Activated CD4-positive, alpha-beta T cell treated with anti-CD3 and anti-CD28 coated beads for 36 hours (primary cell): ENCODE measurements at regions not wholly inside any gene's neighbourhood (a gene's known extent, or its start where the extent isn't known, plus 50 kb on each side); places are given as distances from the start of the nearest gene placed in this dataset.

Experiments
- ATAC-seq: fragments of 200-7000 bp; cut with Tn5 transposase; one replicate; pipeline ENCODE4 v1.10.0; 2021; ENCODE audit warnings: mild to moderate bottlenecking, moderate library complexity
- CTCF ChIA-PET: fragments of 350-600 bp; sonication (Branson Sonifier 250); formaldehyde crosslinking; loops from one replicate; lab custom pipeline; 2021; ENCODE audit warnings: antibody characterized with exemption; lab: Charles Lee
- POLR2A ChIA-PET: fragments of 350-600 bp; sonication (Branson Sonifier 250); formaldehyde crosslinking; loops from one replicate; lab custom pipeline; 2021; ENCODE audit warnings: antibody characterized with exemption, inconsistent platforms; lab: Charles Lee
- DNase-seq: peaks from one replicate; pipeline ENCODE4 v3.0.0-alpha.2; 2020
- H3K27ac Mint-ChIP-seq: one replicate; pipeline ENCODE4 v1.8.0; 2021; ENCODE audit warnings: mixed read lengths
- H3K27me3 Mint-ChIP-seq: one replicate; pipeline ENCODE4 v1.8.0; 2021; ENCODE audit warnings: mixed read lengths
- H3K36me3 Mint-ChIP-seq: one replicate; pipeline ENCODE4 v1.8.0; 2021; ENCODE audit warnings: low read depth, mixed read lengths
- H3K4me1 Mint-ChIP-seq: one replicate; pipeline ENCODE4 v1.8.0; 2021; ENCODE audit warnings: mixed read lengths
- H3K4me3 Mint-ChIP-seq: one replicate; pipeline ENCODE4 v1.8.0; 2021; ENCODE audit warnings: mild to moderate bottlenecking, moderate library complexity, mixed read lengths
- H3K9me3 Mint-ChIP-seq: one replicate; pipeline ENCODE4 v1.8.0; 2021; ENCODE audit warnings: low read depth, mixed read lengths
- intact Hi-C, 2 experiments: fragments of 100-400 bp; cut with DNase I in 1 of 2; cut with micrococcal nuclease in 1 of 2; formaldehyde crosslinking; loops; one replicate each; pipeline versions ENCODE4 v1.14.2 to v1.15.1; 2022 to 2024; cut with DNase I, micrococcal nuclease

- H3K4me1 Mint-ChIP-seq, result peaks cover 5% of the 10 kb centered on the region
- DNase-seq (no peak), ATAC-seq (no peak)
- no peaks in the 10 kb centered on the region for H3K9me3 Mint-ChIP-seq
- no peaks in the 10 kb centered on the region for H3K36me3 Mint-ChIP-seq
- intact Hi-C loops, result no loop called here
- H3K27ac Mint-ChIP-seq, result no peak overlapping the region
- H3K4me3 Mint-ChIP-seq, result no peak overlapping the region
- ChIA-PET POLR2A (no interaction called here), CTCF (no interaction called here)
- H3K27me3 Mint-ChIP-seq, result peaks cover 30% of the 10 kb centered on the region
Observed at GRCh38 chr17:55668312-55668920, 54.2 kb downstream of the TMEM100 start.

GRCh38 chr17:55666806-55667205 lies 55.9 kb downstream of the TMEM100 start:
- DNase-seq, result no peak
- Mint-ChIP-seq H3K9me3 (no peaks in the 10 kb centered on the region), H3K27me3 (peaks cover 33% of the 10 kb centered on the region), H3K4me3 (no peak overlapping the region), H3K4me1 (no peaks in the 10 kb centered on the region), H3K27ac (no peak overlapping the region), H3K36me3 (no peaks in the 10 kb centered on the region)
- intact Hi-C loops, result no loop called here
- ChIA-PET POLR2A (no interaction called here), CTCF (no interaction called here)
- ATAC-seq, result no peak

GRCh38 chr17:55664287-55664686 lies 58.4 kb downstream of the TMEM100 start:
- no peak for ATAC-seq
- DNase-seq, result no peak
- Mint-ChIP-seq H3K27me3 (peaks cover 24% of the 10 kb centered on the region), H3K27ac (no peak overlapping the region), H3K9me3 (no peaks in the 10 kb centered on the region), H3K4me1 (no peaks in the 10 kb centered on the region), H3K36me3 (no peaks in the 10 kb centered on the region), H3K4me3 (no peak overlapping the region)
- CTCF ChIA-PET, result no interaction called here
- intact Hi-C loops, result no loop called here
- POLR2A ChIA-PET, result no interaction called here

- intact Hi-C loops, result no loop called here
- H3K4me1 Mint-ChIP-seq, result no peaks in the 10 kb centered on the region
Observed at GRCh38 chr17:55663400-55663799, 59.3 kb downstream of the TMEM100 start.

GRCh38 chr17:55661963-55662834 lies 60.5 kb downstream of the TMEM100 start:
- Mint-ChIP-seq H3K4me3 (no peak overlapping the region), H3K27ac (no peak overlapping the region), H3K27me3 (peaks cover 22% of the 10 kb centered on the region), H3K4me1 (no peaks in the 10 kb centered on the region), H3K36me3 (no peaks in the 10 kb centered on the region), H3K9me3 (no peaks in the 10 kb centered on the region)
- ChIA-PET CTCF (no interaction called here), POLR2A (no interaction called here)
- intact Hi-C loops, result no loop called here
- no peak for ATAC-seq
- DNase-seq, result no peak

More at GRCh38 chr17:55663400-55663799, 59.3 kb downstream of the TMEM100 start:
- H3K4me3 Mint-ChIP-seq, result no peak overlapping the region
- ATAC-seq (no peak), DNase-seq (no peak)
- H3K27ac Mint-ChIP-seq, result no peak overlapping the region
- ChIA-PET POLR2A (no interaction called here), CTCF (no interaction called here)
- peaks cover 22% of the 10 kb centered on the region for H3K27me3 Mint-ChIP-seq
- no peaks in the 10 kb centered on the region for H3K9me3 Mint-ChIP-seq
- H3K36me3 Mint-ChIP-seq, result no peaks in the 10 kb centered on the region

- intact Hi-C loops, result no loop called here
- POLR2A ChIA-PET, result no interaction called here
Observed at GRCh38 chr17:55661256-55661758, 61.4 kb downstream of the TMEM100 start.

GRCh38 chr17:55660178-55660886 lies 62.3 kb downstream of the TMEM100 start:
- H3K36me3 Mint-ChIP-seq, result no peaks in the 10 kb centered on the region
- no peak for DNase-seq
- POLR2A ChIA-PET, result no interaction called here

More at GRCh38 chr17:55661256-55661758, 61.4 kb downstream of the TMEM100 start:
- DNase-seq (no peak), ATAC-seq (no peak)
- Mint-ChIP-seq H3K4me1 (no peaks in the 10 kb centered on the region), H3K36me3 (no peaks in the 10 kb centered on the region), H3K4me3 (no peak overlapping the region), H3K27me3 (peaks cover 27% of the 10 kb centered on the region), H3K9me3 (no peaks in the 10 kb centered on the region), H3K27ac (no peak overlapping the region)
- CTCF ChIA-PET, result no interaction called here

GRCh38 chr17:55659661-55660060 lies 63.0 kb downstream of the TMEM100 start:
- intact Hi-C loops, result loop anchor here in 1 of 2 experiments (10.0 kb wide), 1 partner anchor 295 kb away; no protein-coding TSS in a partner anchor
- Mint-ChIP-seq H3K9me3 (no peaks in the 10 kb centered on the region), H3K4me3 (no peak overlapping the region), H3K4me1 (no peaks in the 10 kb centered on the region), H3K27ac (no peak overlapping the region), H3K27me3 (peaks cover 21% of the 10 kb centered on the region), H3K36me3 (no peaks in the 10 kb centered on the region)
- no peak for DNase-seq
- POLR2A ChIA-PET, result no interaction called here
- no peak for ATAC-seq
- CTCF ChIA-PET, result no interaction called here

More at GRCh38 chr17:55660178-55660886, 62.3 kb downstream of the TMEM100 start:
- Mint-ChIP-seq H3K9me3 (no peaks in the 10 kb centered on the region), H3K27me3 (peaks cover 23% of the 10 kb centered on the region), H3K27ac (no peak overlapping the region), H3K4me3 (no peak overlapping the region), H3K4me1 (no peaks in the 10 kb centered on the region)
- intact Hi-C loops, result no loop called here
- CTCF ChIA-PET, result interaction anchor here (1.0 kb wide), 1 partner anchor 73 kb away, joined by 3 read pairs; no protein-coding TSS in a partner anchor
- ATAC-seq, result no peak

- Mint-ChIP-seq H3K27ac (no peak overlapping the region), H3K4me1 (no peaks in the 10 kb centered on the region), H3K27me3 (peaks cover 20% of the 10 kb centered on the region), H3K4me3 (no peak overlapping the region), H3K36me3 (no peaks in the 10 kb centered on the region), H3K9me3 (no peaks in the 10 kb centered on the region)
- ATAC-seq, result no peak
- intact Hi-C loops, result loop anchor here in 1 of 2 experiments (10.0 kb wide), 1 partner anchor 299 kb away; no protein-coding TSS in a partner anchor
- POLR2A ChIA-PET, result no interaction called here
- CTCF ChIA-PET, result no interaction called here
- DNase-seq, result no peak
Observed at GRCh38 chr17:55655777-55656176, 66.9 kb downstream of the TMEM100 start.

- POLR2A ChIA-PET, result no interaction called here
- Mint-ChIP-seq H3K4me3 (no peak overlapping the region), H3K27me3 (peaks cover 26% of the 10 kb centered on the region), H3K27ac (no peak overlapping the region), H3K36me3 (no peaks in the 10 kb centered on the region), H3K4me1 (no peaks in the 10 kb centered on the region), H3K9me3 (no peaks in the 10 kb centered on the region)
- DNase-seq (no peak), ATAC-seq (no peak)
- CTCF ChIA-PET, result interaction anchor here (0.6 kb wide), 1 partner anchor 57 kb away, joined by 3 read pairs; no protein-coding TSS in a partner anchor
- intact Hi-C loops, result loop anchor here in 1 of 2 experiments (5.0 to 10.0 kb wide), 2 partner anchors 57 to 300 kb away; no protein-coding TSS in a partner anchor
Observed at GRCh38 chr17:55654821-55655220, 67.8 kb downstream of the TMEM100 start.

GRCh38 chr17:55654022-55654421 lies 68.6 kb downstream of the TMEM100 start:
- H3K27ac Mint-ChIP-seq, result no peak overlapping the region
- ATAC-seq (no peak), DNase-seq (no peak)
- intact Hi-C loops, result loop anchor here in 1 of 2 experiments (5.0 to 10.0 kb wide), 2 partner anchors 58 to 301 kb away; no protein-coding TSS in a partner anchor
- no peaks in the 10 kb centered on the region for H3K4me1 Mint-ChIP-seq
- no peaks in the 10 kb centered on the region for H3K36me3 Mint-ChIP-seq
- CTCF ChIA-PET, result no interaction called here
- POLR2A ChIA-PET, result no interaction called here
- no peaks in the 10 kb centered on the region for H3K9me3 Mint-ChIP-seq
- H3K27me3 Mint-ChIP-seq, result peaks cover 31% of the 10 kb centered on the region
- H3K4me3 Mint-ChIP-seq, result no peak overlapping the region
